Fibroblast of skin of right quadriceps (primary cell): ENCODE measurements at regions not wholly inside any gene's neighbourhood (a gene's known extent, or its start where the extent isn't known, plus 50 kb on each side); places are given as distances from the start of the nearest gene placed in this dataset.

Experiments used
- DNase-seq: peaks from one replicate; pipeline ENCODE4 v3.0.0-alpha.2; 2013

- DNase-seq, result no peak
Observed at GRCh38 chr7:9082203-9082602, 648.8 kb downstream of the NXPH1 start.

- no peak for DNase-seq
Observed at GRCh38 chr7:9083837-9084236, 650.4 kb downstream of the NXPH1 start.

- DNase-seq, result no peak
Observed at GRCh38 chr7:9091282-9091681, 657.9 kb downstream of the NXPH1 start.

GRCh38 chr7:9097565-9098060 lies 664.2 kb downstream of the NXPH1 start:
- DNase-seq, result peak; percentile 0

GRCh38 chr7:9100289-9100688 lies 666.9 kb downstream of the NXPH1 start:
- DNase-seq, result no peak

GRCh38 chr7:9102846-9103245 lies 669.4 kb downstream of the NXPH1 start:
- DNase-seq, result no peak

GRCh38 chr7:9106747-9107146 lies 673.3 kb downstream of the NXPH1 start:
- no peak for DNase-seq

- no peak for DNase-seq
Observed at GRCh38 chr7:9120331-9120730, 686.9 kb downstream of the NXPH1 start.

GRCh38 chr7:9124320-9124719 lies 690.9 kb downstream of the NXPH1 start:
- no peak for DNase-seq

GRCh38 chr7:9125246-9125645 lies 691.8 kb downstream of the NXPH1 start:
- no peak for DNase-seq

- no peak for DNase-seq
Observed at GRCh38 chr7:9127901-9128300, 694.5 kb downstream of the NXPH1 start.

- no peak for DNase-seq
Observed at GRCh38 chr7:9148687-9149086, 715.3 kb downstream of the NXPH1 start.

- DNase-seq, result no peak
Observed at GRCh38 chr7:9149499-9150082, 716.2 kb downstream of the NXPH1 start.

GRCh38 chr7:9163691-9164090 lies 730.3 kb downstream of the NXPH1 start:
- DNase-seq, result peak; percentile 27

GRCh38 chr7:9175871-9176270 lies 742.5 kb downstream of the NXPH1 start:
- no peak for DNase-seq

- no peak for DNase-seq
Observed at GRCh38 chr7:9181356-9181755, 747.9 kb downstream of the NXPH1 start.

GRCh38 chr7:9186730-9187129 lies 753.3 kb downstream of the NXPH1 start:
- DNase-seq, result no peak

- no peak for DNase-seq
Observed at GRCh38 chr7:9189703-9190102, 756.3 kb downstream of the NXPH1 start.

GRCh38 chr7:9192969-9193368 lies 759.6 kb downstream of the NXPH1 start:
- peak; percentile 11 for DNase-seq

GRCh38 chr7:9200626-9201025 lies 767.2 kb downstream of the NXPH1 start:
- DNase-seq, result no peak

GRCh38 chr7:9201928-9202327 lies 768.5 kb downstream of the NXPH1 start:
- no peak for DNase-seq

GRCh38 chr7:9204571-9204970 lies 771.2 kb downstream of the NXPH1 start:
- no peak for DNase-seq

- no peak for DNase-seq
Observed at GRCh38 chr7:9210114-9210513, 776.7 kb downstream of the NXPH1 start.

- no peak for DNase-seq
Observed at GRCh38 chr7:9217204-9217603, 783.8 kb downstream of the NXPH1 start.

- no peak for DNase-seq
Observed at GRCh38 chr7:9226500-9226899, 793.1 kb downstream of the NXPH1 start.
